Naive thymus-derived CD4-positive, alpha-beta T cell (primary cell): ENCODE measurements at regions not wholly inside any gene's neighbourhood (a gene's known extent, or its start where the extent isn't known, plus 50 kb on each side); places are given as distances from the start of the nearest gene placed in this dataset.

Experiments used
- ATAC-seq: fragments of 150-1000 bp; cut with Tn5 transposase; 2 replicates; pipeline ENCODE4 v1.10.0; 2021; ENCODE audit warnings: mild to moderate bottlenecking, moderate library complexity
- CTCF ChIA-PET: fragments of 350-600 bp; sonication (Branson Sonifier 250); formaldehyde crosslinking; loops from one replicate; lab custom pipeline; 2021; ENCODE audit warnings: antibody characterized with exemption; lab: Charles Lee
- POLR2A ChIA-PET: fragments of 350-600 bp; sonication (Branson Sonifier 250); formaldehyde crosslinking; loops from one replicate; lab custom pipeline; 2021; ENCODE audit warnings: antibody characterized with exemption, inconsistent platforms; lab: Charles Lee
- DNase-seq, 9 donors: peaks; one replicate each; pipeline versions ENCODE4 v3.0.0 to v3.0.0-alpha.2; 2020 to 2022; ENCODE audit warnings: mixed read lengths in 1 of 9
- H3K27ac ChIP-seq: one replicate; pipeline ENCODE4 v1.7.0; 2013; ENCODE audit warnings: mild to moderate bottlenecking, low read depth, low read length, moderate library complexity
- H3K27me3 ChIP-seq, 2 donors: one replicate each; pipeline ENCODE4 v1.7.0; 2013; ENCODE audit warnings: low read length in 2 of 2, mild to moderate bottlenecking in 2 of 2, moderate library complexity in 2 of 2; ENCODE audit not compliant: control insufficient read depth in 2 of 2, insufficient read depth in 2 of 2
- H3K36me3 ChIP-seq, 3 experiments: 1 replicate in 2 of 3; 2 replicates in 1 of 3; pipeline ENCODE4 v1.7.0; 2013; ENCODE audit warnings: low read length in 3 of 3, mild to moderate bottlenecking in 3 of 3, moderate library complexity in 1 of 3; ENCODE audit not compliant: insufficient read depth in 3 of 3, control insufficient read depth in 2 of 3
- H3K4me1 ChIP-seq, 2 donors: one replicate each; pipeline ENCODE4 v1.7.0; 2013; ENCODE audit warnings: low read length in 2 of 2, mild to moderate bottlenecking in 2 of 2, moderate library complexity in 1 of 2; ENCODE audit not compliant: control insufficient read depth in 2 of 2, insufficient read depth in 2 of 2
- H3K4me3 ChIP-seq: 2 replicates; pipeline ENCODE4 v1.7.0; 2013; ENCODE audit warnings: mild to moderate bottlenecking, low read length
- H3K9me3 ChIP-seq, 3 experiments: 1 replicate in 2 of 3; 2 replicates in 1 of 3; pipeline ENCODE4 v1.7.0; 2013; ENCODE audit warnings: low read length in 3 of 3; ENCODE audit not compliant: control insufficient read depth in 2 of 3
- H3K27ac Mint-ChIP-seq, 9 donors: one replicate each; pipeline ENCODE4 v1.8.0; 2020 to 2022; ENCODE audit warnings: mixed read lengths in 9 of 9, mild to moderate bottlenecking in 8 of 9, moderate library complexity in 5 of 9, inconsistent platforms in 2 of 9
- H3K27me3 Mint-ChIP-seq, 5 donors: one replicate each; pipeline ENCODE4 v1.8.0; 2021 to 2022; ENCODE audit warnings: mixed read lengths in 5 of 5, mild to moderate bottlenecking in 1 of 5
- H3K36me3 Mint-ChIP-seq, 5 donors: one replicate each; pipeline ENCODE4 v1.8.0; 2020 to 2022; ENCODE audit warnings: mixed read lengths in 5 of 5, mild to moderate bottlenecking in 3 of 5, inconsistent platforms in 1 of 5
- H3K4me1 Mint-ChIP-seq, 7 donors: one replicate each; pipeline ENCODE4 v1.8.0; 2020 to 2022; ENCODE audit warnings: mixed read lengths in 7 of 7, mild to moderate bottlenecking in 3 of 7, inconsistent platforms in 1 of 7
- H3K4me3 Mint-ChIP-seq, 10 donors: one replicate each; pipeline ENCODE4 v1.8.0; 2020 to 2022; ENCODE audit warnings: mild to moderate bottlenecking in 10 of 10, mixed read lengths in 10 of 10, moderate library complexity in 6 of 10, inconsistent platforms in 2 of 10
- H3K9me3 Mint-ChIP-seq, 11 donors: one replicate each; pipeline ENCODE4 v1.8.0; 2020 to 2022; ENCODE audit warnings: mixed read lengths in 11 of 11, mild to moderate bottlenecking in 4 of 11, inconsistent platforms in 1 of 11, moderate library complexity in 1 of 11
- intact Hi-C, 2 donors: fragments of 100-400 bp; cut with micrococcal nuclease; formaldehyde crosslinking; loops; one replicate each; pipeline ENCODE4 v1.15.1; 2023

DNA sequence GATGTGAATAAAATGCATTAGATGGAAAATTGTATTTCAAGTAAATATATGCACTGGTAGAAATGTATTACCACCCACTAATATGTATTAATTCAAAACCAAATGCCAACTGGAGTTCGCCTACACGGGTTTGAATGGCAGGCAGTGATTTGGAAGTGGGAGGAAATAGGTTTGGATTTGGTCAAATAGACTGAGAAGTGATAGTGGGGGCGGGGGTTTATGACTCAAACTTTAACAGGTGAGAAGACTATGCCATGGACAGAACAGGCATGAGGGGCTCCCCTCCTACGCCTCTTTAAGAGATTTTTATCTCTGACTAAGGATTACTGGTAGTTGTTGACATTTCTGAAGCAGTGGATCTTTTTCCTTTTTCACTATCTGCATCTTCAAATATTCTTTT, 677.8 kb downstream of the NTRK3 start:
- intact Hi-C loops: no loop called here
- POLR2A ChIA-PET: no interaction called here
- Histone ChIP-seq H3K27ac (no peak overlapping the region), H3K9me3 (no peaks in the 10 kb centered on the region), H3K4me3 (no peak overlapping the region), H3K36me3 (no peaks in the 10 kb centered on the region), H3K4me1 (no peaks in the 10 kb centered on the region), H3K27me3 (no peaks in the 10 kb centered on the region)
- ATAC-seq (no peak), DNase-seq (no peak)
- Mint-ChIP-seq H3K4me3 (no peak overlapping the region), H3K36me3 (no peaks in the 10 kb centered on the region), H3K4me1 (no peaks in the 10 kb centered on the region), H3K27ac (no peak overlapping the region), H3K27me3 (peaks cover 0 to 6% (median 0%) of the 10 kb centered on the region in 5 donors), H3K9me3 (peaks cover 0 to 2% (median 0%) of the 10 kb centered on the region in 11 donors)
- CTCF ChIA-PET: no interaction called here

DNA sequence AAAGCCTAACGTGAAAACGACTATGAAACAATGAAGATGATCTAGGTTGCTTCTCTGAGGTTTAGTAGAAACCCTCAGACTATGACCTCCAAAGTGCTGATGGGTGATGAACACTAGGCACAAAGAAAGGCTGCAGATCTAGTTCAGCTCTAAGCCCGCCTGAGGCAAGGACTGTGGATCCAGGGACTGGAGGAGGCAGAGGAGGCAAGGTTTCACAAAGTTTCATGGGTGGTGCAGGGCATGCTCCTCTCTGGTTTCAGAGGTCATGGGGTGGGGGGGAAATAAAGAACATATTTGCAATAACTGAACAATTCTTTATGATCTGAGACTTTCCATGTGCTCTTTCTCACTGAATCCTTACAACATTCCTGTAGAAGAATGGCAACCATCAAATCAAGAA, 679.2 kb downstream of the NTRK3 start:
- Mint-ChIP-seq H3K36me3 (no peaks in the 10 kb centered on the region), H3K27me3 (peaks cover 0 to 6% (median 0%) of the 10 kb centered on the region in 5 donors), H3K4me1 (no peaks in the 10 kb centered on the region), H3K9me3 (peaks cover 0 to 2% (median 0%) of the 10 kb centered on the region in 11 donors), H3K4me3 (no peak overlapping the region), H3K27ac (no peak overlapping the region)
- Histone ChIP-seq H3K4me3 (no peak overlapping the region), H3K36me3 (no peaks in the 10 kb centered on the region), H3K27ac (no peak overlapping the region), H3K4me1 (no peaks in the 10 kb centered on the region), H3K27me3 (no peaks in the 10 kb centered on the region), H3K9me3 (no peaks in the 10 kb centered on the region)
- no peak for DNase-seq
- POLR2A ChIA-PET: no interaction called here
- no peak for ATAC-seq
- CTCF ChIA-PET: no interaction called here
- intact Hi-C loops: no loop called here

DNA sequence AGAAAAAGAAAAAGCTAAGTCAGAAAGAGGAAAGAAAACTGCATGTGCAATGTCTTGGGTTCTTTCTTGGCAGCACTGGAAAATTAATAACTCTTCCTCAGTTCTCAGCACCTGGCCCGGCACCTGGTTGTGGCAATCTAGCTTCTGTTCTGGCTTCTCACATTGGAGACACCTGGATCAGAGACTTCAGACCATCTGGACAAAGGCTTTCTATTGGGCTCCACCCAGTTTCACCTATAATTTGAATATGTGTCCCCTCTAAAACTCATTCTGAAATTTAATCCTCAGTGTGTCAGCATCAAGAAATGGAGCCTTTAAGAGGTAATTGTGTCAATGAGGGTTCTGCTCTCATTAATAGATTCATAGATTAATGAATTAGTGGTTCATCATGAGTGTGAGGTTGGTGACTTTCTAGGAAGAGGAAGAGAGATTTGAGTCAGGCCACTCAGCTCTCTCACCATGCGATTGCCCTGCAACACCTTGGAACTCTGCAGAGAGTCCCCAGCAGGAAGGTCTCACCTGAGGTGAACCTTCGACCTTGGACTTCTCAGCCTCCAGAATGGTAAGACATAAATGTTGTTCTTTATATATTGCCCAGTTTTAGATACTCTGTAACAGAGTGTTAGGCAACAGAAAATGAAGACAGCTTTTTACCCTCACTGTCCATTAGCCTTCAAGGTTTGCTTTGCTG, 679.9 kb downstream of the NTRK3 start:
- intact Hi-C loops: no loop called here
- POLR2A ChIA-PET: interaction anchor here (0.6 kb wide), 1 partner anchor 26 kb away, joined by 4 read pairs; no protein-coding TSS in a partner anchor
- H3K4me3 ChIP-seq: no peak overlapping the region
- H3K27ac ChIP-seq: no peak overlapping the region
- H3K27me3 ChIP-seq: no peaks in the 10 kb centered on the region
- no peak for ATAC-seq
- CTCF ChIA-PET: no interaction called here
- H3K36me3 ChIP-seq: no peaks in the 10 kb centered on the region
- no peak overlapping the region for H3K4me3 Mint-ChIP-seq
- H3K4me1 Mint-ChIP-seq: no peaks in the 10 kb centered on the region
- H3K9me3 ChIP-seq: no peaks in the 10 kb centered on the region
- H3K4me1 ChIP-seq: no peaks in the 10 kb centered on the region
- H3K9me3 Mint-ChIP-seq: peaks cover 0 to 2% (median 0%) of the 10 kb centered on the region in 11 donors
- no peak for DNase-seq
- H3K27ac Mint-ChIP-seq: no peak overlapping the region
- H3K36me3 Mint-ChIP-seq: no peaks in the 10 kb centered on the region
- H3K27me3 Mint-ChIP-seq: peaks cover 0 to 6% (median 0%) of the 10 kb centered on the region in 5 donors

DNA sequence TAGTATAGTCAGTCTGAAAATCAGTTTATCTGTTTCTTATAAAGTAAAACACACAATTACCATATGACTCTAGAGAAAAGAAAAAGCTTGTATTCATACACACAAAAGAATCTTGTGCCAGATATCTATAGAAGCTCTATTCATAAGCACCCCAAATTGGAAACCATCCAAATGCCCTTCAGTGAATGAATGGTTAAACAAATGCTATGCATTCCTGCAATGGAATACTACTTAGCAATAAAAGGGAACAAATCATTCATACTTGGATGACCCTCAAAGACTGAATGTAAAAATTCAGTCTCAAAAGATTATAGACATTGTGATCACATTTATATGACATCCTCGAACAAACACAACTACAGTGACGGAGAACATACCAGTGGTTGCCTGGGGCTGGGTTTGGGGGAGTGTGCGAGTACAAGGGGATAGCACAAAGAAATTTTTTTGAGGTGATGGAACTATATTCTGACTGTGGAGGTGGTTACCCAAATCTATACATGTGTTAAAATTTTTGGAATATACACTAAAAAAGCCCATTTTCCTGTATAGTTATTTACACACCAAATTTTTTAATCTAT, 680.6 kb downstream of the NTRK3 start:
- intact Hi-C loops: no loop called here
- CTCF ChIA-PET: no interaction called here

DNA sequence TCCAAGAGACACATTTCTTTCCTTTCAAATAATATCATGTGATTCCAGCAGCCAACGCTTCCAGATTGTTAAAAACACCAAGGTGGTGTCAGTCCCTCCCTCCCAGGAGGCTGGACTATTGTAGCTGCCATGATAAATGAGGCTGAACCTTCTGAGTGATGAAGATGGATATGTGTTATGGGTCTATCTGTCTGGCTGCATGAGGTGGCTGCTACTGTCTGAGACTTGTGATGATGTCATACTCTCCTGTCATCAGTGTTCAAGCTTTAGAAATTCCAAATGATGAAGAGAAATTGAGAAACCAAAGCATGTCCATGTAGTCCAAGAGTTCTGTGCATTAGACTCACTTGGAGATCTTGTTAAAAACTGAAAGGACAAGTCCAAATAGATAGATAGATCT, 683.0 kb downstream of the NTRK3 start:
- Mint-ChIP-seq H3K9me3 (peaks cover 0 to 2% (median 0%) of the 10 kb centered on the region in 11 donors), H3K36me3 (no peaks in the 10 kb centered on the region), H3K27me3 (peaks cover 0 to 6% (median 0%) of the 10 kb centered on the region in 5 donors), H3K4me1 (peaks cover 5 to 16% (median 11%) of the 10 kb centered on the region in 7 donors), H3K27ac (no peak overlapping the region), H3K4me3 (no peak overlapping the region)
- ATAC-seq (no peak), DNase-seq (no peak)
- Histone ChIP-seq H3K4me1 (peaks cover 0 to 6% of the 10 kb centered on the region in 2 donors), H3K36me3 (no peaks in the 10 kb centered on the region), H3K27ac (no peak overlapping the region), H3K27me3 (no peaks in the 10 kb centered on the region), H3K9me3 (no peaks in the 10 kb centered on the region), H3K4me3 (no peak overlapping the region)
- POLR2A ChIA-PET: no interaction called here
- CTCF ChIA-PET: no interaction called here
- intact Hi-C loops: no loop called here

More for the DNA sequence above, 680.6 kb downstream of the NTRK3 start:
- H3K4me1 Mint-ChIP-seq: no peaks in the 10 kb centered on the region
- H3K27ac ChIP-seq: no peak overlapping the region
- no peak overlapping the region for H3K4me3 Mint-ChIP-seq
- H3K9me3 Mint-ChIP-seq: peaks cover 0 to 2% (median 0%) of the 10 kb centered on the region in 11 donors
- no peaks in the 10 kb centered on the region for H3K36me3 Mint-ChIP-seq
- H3K27me3 ChIP-seq: no peaks in the 10 kb centered on the region
- H3K9me3 ChIP-seq: no peaks in the 10 kb centered on the region
- peaks cover 0 to 6% (median 0%) of the 10 kb centered on the region in 5 donors for H3K27me3 Mint-ChIP-seq
- H3K4me3 ChIP-seq: no peak overlapping the region
- H3K27ac Mint-ChIP-seq: no peak overlapping the region
- H3K4me1 ChIP-seq: no peaks in the 10 kb centered on the region
- ATAC-seq (no peak), DNase-seq (no peak)
- no peaks in the 10 kb centered on the region for H3K36me3 ChIP-seq
- POLR2A ChIA-PET: interaction anchor here (0.6 kb wide), 1 partner anchor 25 kb away, joined by 4 read pairs; no protein-coding TSS in a partner anchor

DNA sequence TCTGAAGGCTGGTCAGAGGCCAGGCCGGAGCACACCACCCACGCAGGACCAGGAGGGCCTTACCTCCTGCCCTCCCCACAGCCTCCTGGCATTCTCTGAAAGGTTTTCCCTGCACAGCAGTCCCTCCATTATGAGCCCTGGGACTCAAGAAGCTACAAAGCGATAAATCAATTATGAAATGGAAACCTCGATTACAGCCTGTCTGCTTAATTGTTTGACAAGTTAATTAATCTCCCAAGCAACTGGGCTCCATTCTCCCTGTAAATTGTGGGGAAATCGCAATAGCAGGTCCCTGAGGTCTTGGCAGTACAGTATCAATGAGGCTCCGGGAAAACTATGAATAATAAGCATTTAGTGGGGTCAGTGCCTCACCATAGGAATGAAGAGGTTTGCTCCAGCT, 683.5 kb downstream of the NTRK3 start:
- H3K27me3 Mint-ChIP-seq: peaks cover 0 to 6% (median 0%) of the 10 kb centered on the region in 5 donors
- no peak overlapping the region for H3K27ac Mint-ChIP-seq
- ATAC-seq: no peak
- Histone ChIP-seq H3K27me3 (no peaks in the 10 kb centered on the region), H3K9me3 (no peaks in the 10 kb centered on the region), H3K27ac (no peak overlapping the region), H3K4me1 (peaks cover 0 to 6% of the 10 kb centered on the region in 2 donors), H3K4me3 (no peak overlapping the region), H3K36me3 (no peaks in the 10 kb centered on the region)
- ChIA-PET CTCF (no interaction called here), POLR2A (no interaction called here)
- intact Hi-C loops: no loop called here
- H3K4me1 Mint-ChIP-seq: peaks cover 5 to 16% (median 11%) of the 10 kb centered on the region in 7 donors
- no peak overlapping the region for H3K4me3 Mint-ChIP-seq
- peaks cover 0 to 2% (median 0%) of the 10 kb centered on the region in 11 donors for H3K9me3 Mint-ChIP-seq
- H3K36me3 Mint-ChIP-seq: no peaks in the 10 kb centered on the region
- DNase-seq: no peak
